Tibial nerve (tissue), 4 donors: ENCODE measurements at regions not wholly inside any gene's neighbourhood (a gene's known extent, or its start where the extent isn't known, plus 50 kb on each side); places are given as distances from the start of the nearest gene placed in this dataset.

Experiments
- DNase-seq, 2 donors: peaks; one replicate each; pipeline ENCODE4 v3.0.0-alpha.2; 2019; ENCODE audit warnings: low spot score in 2 of 2
- H3K27ac ChIP-seq, 4 donors: fragments of 200-600 bp; sonication (generic) in 3 of 4; one replicate each; pipeline ENCODE4 v1.5.1; 2017 to 2019; ENCODE audit warnings: mild to moderate bottlenecking in 1 of 4
- H3K27me3 ChIP-seq, 2 donors: fragments of 200-600 bp; sonication (generic) in 1 of 2; one replicate each; pipeline versions ENCODE4 v1.5.1 to v1.6.0; 2017 to 2019
- H3K36me3 ChIP-seq, 3 donors: fragments of 200-600 bp; sonication (generic); one replicate each; pipeline ENCODE4 v1.5.1; 2018 to 2019
- H3K4me1 ChIP-seq, 4 donors: fragments of 200-600 bp; sonication (generic) in 3 of 4; one replicate each; pipeline ENCODE4 v1.5.1; 2017 to 2019
- H3K4me3 ChIP-seq, 4 donors: fragments of 200-600 bp; sonication (generic) in 3 of 4; one replicate each; pipeline ENCODE4 v1.5.1; 2017 to 2019; ENCODE audit warnings: mild to moderate bottlenecking in 1 of 4, moderate library complexity in 1 of 4
- H3K9me3 ChIP-seq, 4 donors: fragments of 200-600 bp; sonication (generic) in 3 of 4; one replicate each; pipeline ENCODE4 v1.5.1; 2017 to 2019
- CTCF ChIP-seq, 5 experiments: fragments of 200-600 bp in 3 of 5; fragments of 450-650 bp in 2 of 5; sonication (generic) in 3 of 5; IDR thresholded peaks; one replicate each; pipeline ENCODE4 v1.5.1; 2016 to 2019; ENCODE audit warnings: antibody characterized with exemption in 5 of 5, mild to moderate bottlenecking in 3 of 5, moderate library complexity in 2 of 5
- EP300 ChIP-seq, 2 donors: sonication (generic); formaldehyde crosslinking; IDR thresholded peaks; one replicate each; pipeline ENCODE4 v1.6.1; 2017; ENCODE audit warnings: antibody characterized with exemption in 2 of 2, mild to moderate bottlenecking in 1 of 2
- POLR2A ChIP-seq, 2 donors: fragments of 450-650 bp; IDR thresholded peaks; one replicate each; pipeline ENCODE4 v1.6.1; 2017; ENCODE audit warnings: antibody characterized with exemption in 2 of 2, mild to moderate bottlenecking in 2 of 2, moderate library complexity in 2 of 2
- WGBS, 2 donors: methylation state at CpG; one replicate each; pipeline ENCODE4 v1.1.5; 2018; 5-methylcytosine and 5-hydroxymethylcytosine counted together

- TF ChIP-seq EP300 (IDR thresholded peaks at IDR 0.05) (no peak), POLR2A (IDR thresholded peaks at IDR 0.05) (no peak), CTCF (IDR thresholded peaks at IDR 0.05) (no peak)
- no peak for DNase-seq
- WGBS, 2 donors, result 82 to 89% methylated on average over 10 of the region's 10 CpGs
- H3K4me1 ChIP-seq, result peaks cover 0 to 25% (median 3%) of the 10 kb centered on the region in 4 donors
- no peaks in the 10 kb centered on the region for H3K36me3 ChIP-seq
- H3K4me3 ChIP-seq, result no peak overlapping the region
- peaks cover 0 to 4% (median 0%) of the 10 kb centered on the region in 4 donors for H3K9me3 ChIP-seq
- H3K27ac ChIP-seq, result no peak overlapping the region
- no peaks in the 10 kb centered on the region for H3K27me3 ChIP-seq
Observed at GRCh38 chr19:16000024-16000663, 51.3 kb downstream of the OR10H4 start.

GRCh38 chr19:16001481-16002312, 52.9 kb downstream of the OR10H4 start:
- H3K4me3 ChIP-seq, result peak overlapping the region; percentile 13 to 44 (median 30)
- H3K9me3 ChIP-seq, result no peaks in the 10 kb centered on the region
- 21 to 25% methylated on average over 12 of the region's 12 CpGs for WGBS, 2 donors
- H3K27ac ChIP-seq, result peak overlapping the region in 2 of 4 donors; percentile 26 to 55
- H3K27me3 ChIP-seq, result no peaks in the 10 kb centered on the region
- H3K4me1 ChIP-seq, result peaks cover 0 to 25% (median 3%) of the 10 kb centered on the region in 4 donors
- no peaks in the 10 kb centered on the region for H3K36me3 ChIP-seq
- peak in 1 of 2 donors; percentile 16 for DNase-seq
- TF ChIP-seq POLR2A (IDR thresholded peaks at IDR 0.05) (no peak), EP300 (IDR thresholded peaks at IDR 0.05) (no peak), CTCF (IDR thresholded peaks at IDR 0.05) (no peak)

- no peaks in the 10 kb centered on the region for H3K27me3 ChIP-seq
- H3K4me1 ChIP-seq, result peaks cover 0 to 25% (median 3%) of the 10 kb centered on the region in 4 donors
- peak overlapping the region; percentile 13 to 44 (median 30) for H3K4me3 ChIP-seq
- H3K9me3 ChIP-seq, result no peaks in the 10 kb centered on the region
- no peak for TF ChIP-seq POLR2A (IDR thresholded peaks at IDR 0.05)
- TF ChIP-seq CTCF (IDR thresholded peaks at IDR 0.05), result no peak
- no peak for TF ChIP-seq EP300 (IDR thresholded peaks at IDR 0.05)
- 44 to 46% methylated on average over 11 of the region's 11 CpGs for WGBS, 2 donors
- no peak for DNase-seq
- no peaks in the 10 kb centered on the region for H3K36me3 ChIP-seq
- H3K27ac ChIP-seq, result peak overlapping the region in 2 of 4 donors; percentile 26 to 55
Observed at GRCh38 chr19:16002406-16003384, 53.9 kb downstream of the OR10H4 start.

DNA sequence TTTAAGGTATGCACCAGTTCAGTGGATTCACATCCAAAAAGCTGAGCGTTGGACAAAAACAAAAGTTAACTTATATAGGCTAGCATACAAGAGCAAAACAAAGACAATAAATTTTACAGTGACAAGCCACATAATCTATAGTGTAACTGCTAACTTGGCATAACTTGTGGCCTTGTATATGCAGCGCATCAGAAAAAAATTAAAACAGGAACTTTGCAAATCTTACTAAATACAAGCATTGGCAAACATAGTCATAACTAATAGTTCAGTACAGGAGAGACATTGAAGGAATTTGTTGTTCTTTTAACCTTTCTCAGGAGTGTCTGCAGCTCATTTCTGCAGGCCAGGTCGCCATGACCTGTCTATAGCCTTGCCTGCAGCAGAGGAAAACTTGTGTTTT, 54.6 kb downstream of the OR10H4 start:
- TF ChIP-seq POLR2A (IDR thresholded peaks at IDR 0.05) (no peak), EP300 (IDR thresholded peaks at IDR 0.05) (no peak), CTCF (IDR thresholded peaks at IDR 0.05) (no peak)
- 55 to 71% methylated on average over 3 of the region's 3 CpGs for WGBS, 2 donors

More for the DNA sequence above, 54.6 kb downstream of the OR10H4 start:
- no peaks in the 10 kb centered on the region for H3K9me3 ChIP-seq
- H3K4me1 ChIP-seq, result peaks cover 0 to 25% (median 3%) of the 10 kb centered on the region in 4 donors
- H3K36me3 ChIP-seq, result no peaks in the 10 kb centered on the region
- H3K27ac ChIP-seq, result no peak overlapping the region
- no peak for DNase-seq
- no peaks in the 10 kb centered on the region for H3K27me3 ChIP-seq
- H3K4me3 ChIP-seq, result no peak overlapping the region
